Prostate gland (tissue), 2 donors: ENCODE measurements at regions not wholly inside any gene's neighbourhood (a gene's known extent, or its start where the extent isn't known, plus 50 kb on each side); places are given as distances from the start of the nearest gene placed in this dataset.

Experiments
- POLR2A ChIP-seq: fragments of 450-650 bp; IDR thresholded peaks from one replicate; pipeline ENCODE4 v1.6.1; 2016; ENCODE audit warnings: antibody characterized with exemption, mild to moderate bottlenecking
- TF ChIP-seq, protein P1 (sequence below), 4 experiments: fragments of 200-600 bp in 2 of 4; fragments of 450-650 bp in 2 of 4; sonication (generic) in 2 of 4; IDR thresholded peaks; 1 replicate in 3 of 4; 2 replicates in 1 of 4; pipeline ENCODE4 v1.5.1; 2016 to 2019; ENCODE audit warnings: antibody characterized with exemption in 4 of 4, mild to moderate bottlenecking in 2 of 4, moderate library complexity in 2 of 4

DNA sequence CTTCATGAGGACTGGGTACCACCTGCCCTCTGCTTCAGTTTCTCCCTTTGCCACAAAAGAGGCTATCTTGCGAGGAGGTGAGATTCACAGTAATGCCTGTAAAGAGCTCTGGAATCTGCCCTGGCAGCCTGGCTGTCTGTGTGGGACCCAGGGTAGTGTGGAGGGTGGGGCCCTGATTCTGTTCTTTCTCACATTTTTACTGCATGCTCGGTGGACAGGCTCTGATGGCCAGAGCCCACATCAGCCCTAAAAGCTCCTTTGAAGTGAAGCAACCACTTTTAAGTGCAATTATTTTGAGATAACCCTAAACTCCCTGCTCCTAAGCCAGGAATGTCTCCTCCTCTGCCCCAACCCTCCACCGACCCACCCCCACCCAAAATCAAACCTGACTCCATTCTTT lies 92.1 kb upstream of the PODXL start:
- TF ChIP-seq POLR2A, result no peak
- TF ChIP-seq, protein P1, sequence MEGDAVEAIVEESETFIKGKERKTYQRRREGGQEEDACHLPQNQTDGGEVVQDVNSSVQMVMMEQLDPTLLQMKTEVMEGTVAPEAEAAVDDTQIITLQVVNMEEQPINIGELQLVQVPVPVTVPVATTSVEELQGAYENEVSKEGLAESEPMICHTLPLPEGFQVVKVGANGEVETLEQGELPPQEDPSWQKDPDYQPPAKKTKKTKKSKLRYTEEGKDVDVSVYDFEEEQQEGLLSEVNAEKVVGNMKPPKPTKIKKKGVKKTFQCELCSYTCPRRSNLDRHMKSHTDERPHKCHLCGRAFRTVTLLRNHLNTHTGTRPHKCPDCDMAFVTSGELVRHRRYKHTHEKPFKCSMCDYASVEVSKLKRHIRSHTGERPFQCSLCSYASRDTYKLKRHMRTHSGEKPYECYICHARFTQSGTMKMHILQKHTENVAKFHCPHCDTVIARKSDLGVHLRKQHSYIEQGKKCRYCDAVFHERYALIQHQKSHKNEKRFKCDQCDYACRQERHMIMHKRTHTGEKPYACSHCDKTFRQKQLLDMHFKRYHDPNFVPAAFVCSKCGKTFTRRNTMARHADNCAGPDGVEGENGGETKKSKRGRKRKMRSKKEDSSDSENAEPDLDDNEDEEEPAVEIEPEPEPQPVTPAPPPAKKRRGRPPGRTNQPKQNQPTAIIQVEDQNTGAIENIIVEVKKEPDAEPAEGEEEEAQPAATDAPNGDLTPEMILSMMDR (IDR thresholded peaks at IDR 0.05), result no peak
